ENCODE measurements at regions not wholly inside any gene's neighbourhood (a gene's known extent, or its start where the extent isn't known, plus 50 kb on each side); places are given as distances from the start of the nearest gene placed in this dataset.

- no peak overlapping the region for H3K4me3 ChIP-seq (ENCODE audit: low read depth, low read length)
- no peak for DNase-seq (ENCODE audit: low read depth)
- TF ChIP-seq, protein P1, sequence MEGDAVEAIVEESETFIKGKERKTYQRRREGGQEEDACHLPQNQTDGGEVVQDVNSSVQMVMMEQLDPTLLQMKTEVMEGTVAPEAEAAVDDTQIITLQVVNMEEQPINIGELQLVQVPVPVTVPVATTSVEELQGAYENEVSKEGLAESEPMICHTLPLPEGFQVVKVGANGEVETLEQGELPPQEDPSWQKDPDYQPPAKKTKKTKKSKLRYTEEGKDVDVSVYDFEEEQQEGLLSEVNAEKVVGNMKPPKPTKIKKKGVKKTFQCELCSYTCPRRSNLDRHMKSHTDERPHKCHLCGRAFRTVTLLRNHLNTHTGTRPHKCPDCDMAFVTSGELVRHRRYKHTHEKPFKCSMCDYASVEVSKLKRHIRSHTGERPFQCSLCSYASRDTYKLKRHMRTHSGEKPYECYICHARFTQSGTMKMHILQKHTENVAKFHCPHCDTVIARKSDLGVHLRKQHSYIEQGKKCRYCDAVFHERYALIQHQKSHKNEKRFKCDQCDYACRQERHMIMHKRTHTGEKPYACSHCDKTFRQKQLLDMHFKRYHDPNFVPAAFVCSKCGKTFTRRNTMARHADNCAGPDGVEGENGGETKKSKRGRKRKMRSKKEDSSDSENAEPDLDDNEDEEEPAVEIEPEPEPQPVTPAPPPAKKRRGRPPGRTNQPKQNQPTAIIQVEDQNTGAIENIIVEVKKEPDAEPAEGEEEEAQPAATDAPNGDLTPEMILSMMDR (IDR thresholded peaks at IDR 0.05; ENCODE audit: insufficient read depth, low read length) = no peak
Measured at GRCh38 chr14:36465178-36465577, 54.9 kb downstream of the NKX2-1 start.

GRCh38 chr14:36462890-36463289, 57.1 kb downstream of the NKX2-1 start:
- H3K4me3 ChIP-seq (ENCODE audit: low read depth, low read length) = no peak overlapping the region
- TF ChIP-seq, protein P1 (IDR thresholded peaks at IDR 0.05; ENCODE audit: insufficient read depth, low read length) = no peak
- no peak for DNase-seq (ENCODE audit: low read depth)

- TF ChIP-seq, protein P1 (IDR thresholded peaks at IDR 0.05; ENCODE audit: insufficient read depth, low read length) = no peak
- no peak for DNase-seq (ENCODE audit: low read depth)
- no peak overlapping the region for H3K4me3 ChIP-seq (ENCODE audit: low read depth, low read length)
Measured at GRCh38 chr14:36455241-36455627, 64.8 kb downstream of the NKX2-1 start.

DNA sequence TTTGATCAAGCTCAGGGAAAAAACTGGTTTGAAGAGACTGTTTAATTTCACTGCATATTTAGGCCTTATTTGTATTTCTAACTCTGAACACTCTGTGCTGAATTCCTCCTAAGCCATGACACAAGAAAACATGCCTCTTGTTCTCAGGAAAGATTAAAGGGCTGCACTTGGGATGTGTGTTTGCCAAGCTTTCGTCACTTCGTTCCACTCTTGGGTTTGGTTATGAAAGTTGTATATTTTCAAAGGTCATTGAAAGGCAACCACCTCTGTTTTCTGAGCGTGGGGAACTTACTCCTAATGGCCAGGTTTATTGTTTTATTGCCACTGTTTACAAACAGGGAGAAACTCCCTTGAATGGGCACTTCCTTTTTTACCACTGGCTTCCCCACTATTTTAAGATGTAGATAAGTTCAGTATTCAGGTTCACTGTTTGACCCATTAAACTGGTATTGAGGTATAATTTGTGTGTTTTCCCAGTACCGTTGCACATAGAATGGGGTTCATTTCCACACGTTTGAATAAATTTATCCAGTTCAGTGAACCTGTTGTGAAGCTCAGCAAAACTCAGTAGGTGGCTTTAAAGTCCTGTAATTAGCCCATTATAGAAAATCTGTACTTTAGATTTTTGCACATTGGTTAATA, 65.3 kb downstream of the NKX2-1 start:
- no peak overlapping the region for H3K4me3 ChIP-seq (ENCODE audit: low read depth, low read length)
- TF ChIP-seq, protein P1 (IDR thresholded peaks at IDR 0.05; ENCODE audit: insufficient read depth, low read length) = no peak
- DNase-seq (ENCODE audit: low read depth) = no peak

DNA sequence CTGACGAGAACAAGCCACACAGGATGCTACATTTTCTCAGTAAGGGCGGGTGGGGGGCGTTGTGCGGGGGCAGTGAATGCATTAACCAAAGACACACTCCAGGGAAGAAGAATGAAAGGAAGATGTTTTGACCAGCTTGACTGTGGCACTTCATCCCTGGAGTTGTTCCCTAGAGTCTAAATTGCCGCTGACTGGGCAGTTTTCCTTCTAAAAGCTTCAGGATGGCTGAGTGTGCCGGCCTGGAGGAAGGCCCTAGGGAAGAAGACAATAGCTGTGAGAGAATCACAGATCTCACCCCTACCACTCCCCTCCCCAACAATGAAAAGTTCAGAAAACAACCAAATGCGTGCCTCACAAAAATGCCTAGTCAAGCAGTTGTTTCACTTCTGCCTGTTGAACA, 67.2 kb downstream of the NKX2-1 start:
- TF ChIP-seq, protein P1 (IDR thresholded peaks at IDR 0.05; ENCODE audit: insufficient read depth, low read length) = no peak
- no peak overlapping the region for H3K4me3 ChIP-seq (ENCODE audit: low read depth, low read length)
- DNase-seq (ENCODE audit: low read depth) = no peak

- TF ChIP-seq, protein P1 (IDR thresholded peaks at IDR 0.05; ENCODE audit: insufficient read depth, low read length) = no peak
- DNase-seq (ENCODE audit: low read depth) = no peak
- H3K4me3 ChIP-seq (ENCODE audit: low read depth, low read length) = no peak overlapping the region
Measured at GRCh38 chr14:36451310-36452065, 68.5 kb downstream of the NKX2-1 start.
